SU-DHL-6 (cell line): ENCODE measurements at regions not wholly inside any gene's neighbourhood (a gene's known extent, or its start where the extent isn't known, plus 50 kb on each side); places are given as distances from the start of the nearest gene placed in this dataset.

Experiments
- CTCF ChIP-seq: fragments of 200-600 bp; sonication (generic); IDR thresholded peaks from one replicate; pipeline ENCODE4 v1.5.1; 2017; ENCODE audit warnings: antibody characterized with exemption, mild to moderate bottlenecking, low read length, moderate library complexity; ENCODE audit not compliant: insufficient read depth, poor library complexity, severe bottlenecking
- EZH2phosphoT487 ChIP-seq: fragments of 200-600 bp; sonication (generic), shearing (Covaris generic); conservative IDR thresholded peaks from 2 replicates; pipeline ENCODE4 v1.6.1; 2018; ENCODE audit warnings: mild to moderate bottlenecking, antibody characterized with exemption, low read length, moderate library complexity, mixed read lengths

GRCh38 chr10:46171661-46172060 lies 115.1 kb upstream of the ANTXRL start:
- TF ChIP-seq CTCF (no peak), EZH2phosphoT487 (no peak)
